Panc1 (cell line): ENCODE measurements at regions not wholly inside any gene's neighbourhood (a gene's known extent, or its start where the extent isn't known, plus 50 kb on each side); places are given as distances from the start of the nearest gene placed in this dataset.

Experiments used
- ATAC-seq: fragments of 200-7000 bp; cut with Tn5 transposase; 2 replicates; pipeline ENCODE4 v1.9.1; 2020; ENCODE audit warnings: mild to moderate bottlenecking, moderate library complexity
- BruUV-seq: library from RNA; stranded (reverse); fragments of 400-500 nt; replicated peaks from 2 replicates; lab custom pipeline; 2021; lab: Mats Ljungman, UMichigan
- CTCF ChIA-PET: fragments of 300-600 bp; sonication (Branson Sonifier 250); formaldehyde crosslinking; loops from one replicate; lab custom pipeline; 2022; ENCODE audit warnings: antibody characterized with exemption; lab: Charles Lee
- POLR2A ChIA-PET: fragments of 300-600 bp; sonication (Branson Sonifier 250); formaldehyde crosslinking; loops from one replicate; lab custom pipeline; 2022; ENCODE audit warnings: antibody characterized with exemption; lab: Charles Lee
- DNase-seq: peaks from one replicate; pipeline ENCODE4 v3.0.0-alpha.2; 2010; ENCODE audit warnings: low read depth, low spot score
- H3K27ac ChIP-seq: 2 replicates; pipeline ENCODE4 v1.5.1; 2011; ENCODE audit warnings: mild to moderate bottlenecking, low read length, inconsistent platforms
- H3K27me3 ChIP-seq: fragments of 200-500 bp; sonication (Bioruptor generic); 2 replicates; pipeline ENCODE4 v1.6.0; 2014; ENCODE audit warnings: low read length, inconsistent platforms; ENCODE audit not compliant: control insufficient read depth, insufficient read depth
- H3K36me3 ChIP-seq: fragments of 200-500 bp; sonication (Bioruptor generic); 2 replicates; pipeline ENCODE4 v1.5.1; 2014; ENCODE audit warnings: inconsistent platforms, mild to moderate bottlenecking, low read length, moderate library complexity; ENCODE audit not compliant: control insufficient read depth, insufficient read depth
- H3K4me1 ChIP-seq: 2 replicates; pipeline ENCODE4 v1.5.1; 2011; ENCODE audit warnings: inconsistent platforms, mild to moderate bottlenecking, low read length, moderate library complexity; ENCODE audit not compliant: control insufficient read depth, insufficient read depth
- H3K4me3 ChIP-seq, 2 experiments: 2 replicates each; pipeline ENCODE4 v1.5.1; 2011 to 2012; ENCODE audit warnings: low read depth in 2 of 2, low read length in 2 of 2, mild to moderate bottlenecking in 2 of 2, inconsistent platforms in 1 of 2, moderate library complexity in 1 of 2
- H3K9me3 ChIP-seq: fragments of 200-500 bp; sonication (Bioruptor generic); 2 replicates; pipeline ENCODE4 v1.5.1; 2014; ENCODE audit warnings: low read depth, mild to moderate bottlenecking, inconsistent platforms, low read length, moderate library complexity; ENCODE audit not compliant: control insufficient read depth, insufficient read depth
- POLR2AphosphoS5 ChIP-seq: IDR thresholded peaks from 2 replicates; pipeline ENCODE4 v1.6.1; 2012; ENCODE audit warnings: mild to moderate bottlenecking, low read depth, low read length, moderate library complexity
- SIN3A ChIP-seq: IDR thresholded peaks from 2 replicates; pipeline ENCODE4 v1.6.1; 2012; ENCODE audit warnings: low read depth, mild to moderate bottlenecking, low read length, moderate library complexity, borderline replicate concordance; ENCODE audit not compliant: insufficient read depth
- TCF7L2 ChIP-seq: IDR thresholded peaks from 2 replicates; pipeline ENCODE4 v1.6.1; 2011; ENCODE audit warnings: mild to moderate bottlenecking, low read depth, low read length, inconsistent platforms
- in situ Hi-C: cut with HindIII; loops from 2 replicates; pipeline ENCODE4 v1.10.0; 2016; ENCODE audit warnings: low sequenced_read_pairs, low pct_unique_long_range_greater_than_20kb
- intact Hi-C: fragments of 100-400 bp; cut with micrococcal nuclease; formaldehyde crosslinking; loops from one replicate; pipeline ENCODE4 v1.10.0; 2022; ENCODE audit not compliant: unreplicated experiment
- TF ChIP-seq, protein P1 (sequence below), 2 experiments: IDR thresholded peaks; 2 replicates each; pipeline ENCODE4 v1.6.1; 2011 to 2012; ENCODE audit warnings: low read depth in 2 of 2, control low read depth in 1 of 2, low read length in 1 of 2, mild to moderate bottlenecking in 1 of 2, moderate library complexity in 1 of 2; ENCODE audit not compliant: insufficient read depth in 1 of 2
- TF ChIP-seq, protein P2 (sequence below): fragments of 450-650 bp; IDR thresholded peaks from 2 replicates; pipeline ENCODE4 v1.5.1; 2017; ENCODE audit warnings: mild to moderate bottlenecking

DNA sequence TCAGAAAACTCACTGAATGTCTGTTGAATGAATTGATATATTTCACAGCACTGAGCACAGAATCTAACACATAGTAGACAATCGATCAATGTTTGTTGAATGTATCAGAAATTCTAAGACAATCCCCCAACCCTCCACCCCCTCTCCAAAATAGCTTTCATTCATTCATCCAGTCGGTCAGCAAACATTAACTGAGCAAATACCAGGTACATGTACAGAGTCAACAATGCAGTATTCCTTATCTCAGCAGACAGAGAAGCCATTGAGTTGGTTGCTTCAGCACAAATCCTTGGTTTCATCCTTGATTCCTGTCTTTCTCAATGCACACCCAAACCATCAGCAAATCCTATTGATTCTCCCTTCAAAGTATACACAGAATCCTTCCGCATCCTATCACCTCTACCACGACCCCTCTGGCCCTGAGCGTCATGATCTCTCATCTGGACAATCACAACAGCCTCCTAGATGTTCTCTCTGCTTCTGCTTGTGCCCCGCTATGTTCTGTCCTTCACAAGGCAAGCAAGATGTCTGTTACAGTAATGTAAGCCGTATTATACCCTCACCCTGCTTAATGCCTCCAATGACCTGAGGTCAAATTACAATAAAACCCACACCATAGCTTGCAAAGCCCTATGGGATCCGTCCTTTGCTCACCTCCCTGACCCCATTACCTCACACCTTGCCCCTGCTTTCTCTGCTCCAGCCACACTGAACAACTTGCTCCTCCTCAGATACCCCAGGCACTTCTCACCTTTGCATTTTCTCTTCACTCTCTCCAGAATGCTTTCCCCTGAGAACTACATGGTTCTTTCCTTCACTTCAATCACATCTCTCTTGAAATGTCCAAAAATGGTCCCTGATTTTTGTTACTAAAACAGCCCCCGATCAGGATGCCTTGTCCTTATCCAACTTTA is 738.1 kb upstream of the TBX3 start:
- POLR2A ChIA-PET = no interaction called here
- no peaks in the 10 kb centered on the region for H3K4me1 ChIP-seq
- H3K4me3 ChIP-seq = no peak overlapping the region
- BruUV-seq = no TSS peak
- no peaks in the 10 kb centered on the region for H3K36me3 ChIP-seq
- in situ Hi-C loops (no loop called here), intact Hi-C loops (no loop called here)
- H3K27me3 ChIP-seq = no peaks in the 10 kb centered on the region
- no peak for ATAC-seq
- H3K9me3 ChIP-seq = no peaks in the 10 kb centered on the region
- no peak for DNase-seq
- TF ChIP-seq, protein P1, sequence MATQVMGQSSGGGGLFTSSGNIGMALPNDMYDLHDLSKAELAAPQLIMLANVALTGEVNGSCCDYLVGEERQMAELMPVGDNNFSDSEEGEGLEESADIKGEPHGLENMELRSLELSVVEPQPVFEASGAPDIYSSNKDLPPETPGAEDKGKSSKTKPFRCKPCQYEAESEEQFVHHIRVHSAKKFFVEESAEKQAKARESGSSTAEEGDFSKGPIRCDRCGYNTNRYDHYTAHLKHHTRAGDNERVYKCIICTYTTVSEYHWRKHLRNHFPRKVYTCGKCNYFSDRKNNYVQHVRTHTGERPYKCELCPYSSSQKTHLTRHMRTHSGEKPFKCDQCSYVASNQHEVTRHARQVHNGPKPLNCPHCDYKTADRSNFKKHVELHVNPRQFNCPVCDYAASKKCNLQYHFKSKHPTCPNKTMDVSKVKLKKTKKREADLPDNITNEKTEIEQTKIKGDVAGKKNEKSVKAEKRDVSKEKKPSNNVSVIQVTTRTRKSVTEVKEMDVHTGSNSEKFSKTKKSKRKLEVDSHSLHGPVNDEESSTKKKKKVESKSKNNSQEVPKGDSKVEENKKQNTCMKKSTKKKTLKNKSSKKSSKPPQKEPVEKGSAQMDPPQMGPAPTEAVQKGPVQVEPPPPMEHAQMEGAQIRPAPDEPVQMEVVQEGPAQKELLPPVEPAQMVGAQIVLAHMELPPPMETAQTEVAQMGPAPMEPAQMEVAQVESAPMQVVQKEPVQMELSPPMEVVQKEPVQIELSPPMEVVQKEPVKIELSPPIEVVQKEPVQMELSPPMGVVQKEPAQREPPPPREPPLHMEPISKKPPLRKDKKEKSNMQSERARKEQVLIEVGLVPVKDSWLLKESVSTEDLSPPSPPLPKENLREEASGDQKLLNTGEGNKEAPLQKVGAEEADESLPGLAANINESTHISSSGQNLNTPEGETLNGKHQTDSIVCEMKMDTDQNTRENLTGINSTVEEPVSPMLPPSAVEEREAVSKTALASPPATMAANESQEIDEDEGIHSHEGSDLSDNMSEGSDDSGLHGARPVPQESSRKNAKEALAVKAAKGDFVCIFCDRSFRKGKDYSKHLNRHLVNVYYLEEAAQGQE (IDR thresholded peaks at IDR 0.05; ENCODE audit: insufficient read depth in 1 of 2, low read depth in 2 of 2, low read length in 1 of 2) = no peak
- no peak for TF ChIP-seq POLR2AphosphoS5
- no peak for TF ChIP-seq TCF7L2
- TF ChIP-seq, protein P2, sequence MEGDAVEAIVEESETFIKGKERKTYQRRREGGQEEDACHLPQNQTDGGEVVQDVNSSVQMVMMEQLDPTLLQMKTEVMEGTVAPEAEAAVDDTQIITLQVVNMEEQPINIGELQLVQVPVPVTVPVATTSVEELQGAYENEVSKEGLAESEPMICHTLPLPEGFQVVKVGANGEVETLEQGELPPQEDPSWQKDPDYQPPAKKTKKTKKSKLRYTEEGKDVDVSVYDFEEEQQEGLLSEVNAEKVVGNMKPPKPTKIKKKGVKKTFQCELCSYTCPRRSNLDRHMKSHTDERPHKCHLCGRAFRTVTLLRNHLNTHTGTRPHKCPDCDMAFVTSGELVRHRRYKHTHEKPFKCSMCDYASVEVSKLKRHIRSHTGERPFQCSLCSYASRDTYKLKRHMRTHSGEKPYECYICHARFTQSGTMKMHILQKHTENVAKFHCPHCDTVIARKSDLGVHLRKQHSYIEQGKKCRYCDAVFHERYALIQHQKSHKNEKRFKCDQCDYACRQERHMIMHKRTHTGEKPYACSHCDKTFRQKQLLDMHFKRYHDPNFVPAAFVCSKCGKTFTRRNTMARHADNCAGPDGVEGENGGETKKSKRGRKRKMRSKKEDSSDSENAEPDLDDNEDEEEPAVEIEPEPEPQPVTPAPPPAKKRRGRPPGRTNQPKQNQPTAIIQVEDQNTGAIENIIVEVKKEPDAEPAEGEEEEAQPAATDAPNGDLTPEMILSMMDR = no peak
- no peak for TF ChIP-seq SIN3A
- CTCF ChIA-PET = no interaction called here
- H3K27ac ChIP-seq = no peak overlapping the region

DNA sequence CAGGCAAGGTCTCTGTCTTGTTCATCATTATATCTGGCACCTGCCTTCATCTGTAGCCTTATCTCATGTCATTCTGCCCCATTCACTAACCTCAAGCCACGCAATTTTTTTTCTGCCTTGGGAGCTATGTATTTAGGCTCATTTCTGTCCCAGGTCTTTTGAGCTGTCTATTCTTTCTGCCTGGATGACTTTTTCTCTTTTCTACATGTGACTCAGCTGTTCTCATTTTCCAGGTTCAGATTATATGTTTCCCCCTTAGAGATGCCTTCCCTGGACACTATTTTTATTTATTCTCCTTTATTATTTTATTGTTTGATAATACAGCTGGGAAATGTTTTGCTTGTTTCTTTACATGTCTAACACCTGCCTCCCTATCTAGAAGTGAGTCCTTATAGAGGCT is 737.4 kb upstream of the TBX3 start:
- in situ Hi-C loops (no loop called here), intact Hi-C loops (no loop called here)
- ATAC-seq = no peak
- Histone ChIP-seq H3K27ac (no peak overlapping the region), H3K36me3 (no peaks in the 10 kb centered on the region), H3K4me1 (no peaks in the 10 kb centered on the region), H3K4me3 (no peak overlapping the region), H3K9me3 (no peaks in the 10 kb centered on the region), H3K27me3 (no peaks in the 10 kb centered on the region)
- TF ChIP-seq TCF7L2 = no peak
- TF ChIP-seq POLR2AphosphoS5 = no peak
- TF ChIP-seq, protein P2 = no peak
- TF ChIP-seq, protein P1 (IDR thresholded peaks at IDR 0.05; ENCODE audit: insufficient read depth in 1 of 2, low read depth in 2 of 2, low read length in 1 of 2) = no peak
- TF ChIP-seq SIN3A = no peak
- DNase-seq = no peak
- BruUV-seq = no TSS peak
- ChIA-PET POLR2A (no interaction called here), CTCF (no interaction called here)
